ENCODE measurements at regions not wholly inside any gene's neighbourhood (a gene's known extent, or its start where the extent isn't known, plus 50 kb on each side); places are given as distances from the start of the nearest gene placed in this dataset.

DNA sequence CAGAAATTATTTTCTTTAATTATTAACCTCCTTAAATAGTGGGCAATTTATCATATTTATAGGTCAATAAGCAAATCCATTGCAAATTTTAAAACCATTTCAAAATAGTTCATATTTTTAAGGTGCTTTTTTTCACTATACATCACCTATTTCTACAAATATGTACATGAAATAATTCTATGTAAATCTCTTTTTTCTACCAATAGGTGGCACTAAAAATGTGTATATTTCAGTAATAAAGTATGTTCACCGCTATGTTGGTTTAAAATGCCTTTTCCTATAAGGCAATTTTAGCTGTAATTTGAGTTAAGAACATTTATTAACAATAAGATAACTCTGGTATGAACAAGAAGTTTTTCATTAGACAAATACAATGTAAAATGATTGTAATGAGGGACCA is 672.2 kb downstream of the KCTD8 start:
- no peaks in the 10 kb centered on the region for H3K9me3 ChIP-seq (ENCODE audit: low read depth, low read length, poor library complexity, severe bottlenecking)
- BruUV-seq (replicated peaks) = no TSS peak
- peak; percentile 6 for DNase-seq (ENCODE audit: low spot score)
- intact Hi-C loops (cut with micrococcal nuclease; ENCODE audit: unreplicated experiment) = loop anchor here (5.0 kb wide), 1 partner anchor 851 kb away; no protein-coding TSS in a partner anchor
- CTCF ChIA-PET = no interaction called here
- no peak overlapping the region for H3K4me3 ChIP-seq (ENCODE audit: low read depth, low read length, poor library complexity, severe bottlenecking)
- H3K36me3 ChIP-seq (ENCODE audit: insufficient read depth, low read length, poor library complexity, severe bottlenecking) = no peaks in the 10 kb centered on the region
- H3K4me1 ChIP-seq (ENCODE audit: insufficient read depth, low read length, poor library complexity, severe bottlenecking) = no peaks in the 10 kb centered on the region
- H3K27me3 ChIP-seq (replicated peaks; ENCODE audit: insufficient read depth, low read depth, low read length, poor library complexity) = no peaks in the 10 kb centered on the region
- H3K27ac ChIP-seq (ENCODE audit: low read depth, low read length, poor library complexity, severe bottlenecking) = no peak overlapping the region
- POLR2A ChIA-PET (ENCODE audit: low non-redundant PET) = no interaction called here
- no peak for TF ChIP-seq EZH2 (IDR thresholded peaks at IDR 0.05; ENCODE audit: borderline replicate concordance, low read depth, low read length, poor library complexity, severe bottlenecking)
- TF ChIP-seq, protein P1, sequence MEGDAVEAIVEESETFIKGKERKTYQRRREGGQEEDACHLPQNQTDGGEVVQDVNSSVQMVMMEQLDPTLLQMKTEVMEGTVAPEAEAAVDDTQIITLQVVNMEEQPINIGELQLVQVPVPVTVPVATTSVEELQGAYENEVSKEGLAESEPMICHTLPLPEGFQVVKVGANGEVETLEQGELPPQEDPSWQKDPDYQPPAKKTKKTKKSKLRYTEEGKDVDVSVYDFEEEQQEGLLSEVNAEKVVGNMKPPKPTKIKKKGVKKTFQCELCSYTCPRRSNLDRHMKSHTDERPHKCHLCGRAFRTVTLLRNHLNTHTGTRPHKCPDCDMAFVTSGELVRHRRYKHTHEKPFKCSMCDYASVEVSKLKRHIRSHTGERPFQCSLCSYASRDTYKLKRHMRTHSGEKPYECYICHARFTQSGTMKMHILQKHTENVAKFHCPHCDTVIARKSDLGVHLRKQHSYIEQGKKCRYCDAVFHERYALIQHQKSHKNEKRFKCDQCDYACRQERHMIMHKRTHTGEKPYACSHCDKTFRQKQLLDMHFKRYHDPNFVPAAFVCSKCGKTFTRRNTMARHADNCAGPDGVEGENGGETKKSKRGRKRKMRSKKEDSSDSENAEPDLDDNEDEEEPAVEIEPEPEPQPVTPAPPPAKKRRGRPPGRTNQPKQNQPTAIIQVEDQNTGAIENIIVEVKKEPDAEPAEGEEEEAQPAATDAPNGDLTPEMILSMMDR (conservative IDR thresholded peaks at IDR 0.05; ENCODE audit: low read depth, low read length) = peak; percentile 46; the same call in 1 of the 2 replicates

- no peaks in the 10 kb centered on the region for H3K9me3 ChIP-seq (ENCODE audit: low read depth, low read length, poor library complexity, severe bottlenecking)
- intact Hi-C loops (cut with micrococcal nuclease; ENCODE audit: unreplicated experiment) = loop anchor here (5.0 kb wide), 1 partner anchor 849 kb away; no protein-coding TSS in a partner anchor
- no peak overlapping the region for H3K4me3 ChIP-seq (ENCODE audit: low read depth, low read length, poor library complexity, severe bottlenecking)
- H3K27me3 ChIP-seq (replicated peaks; ENCODE audit: insufficient read depth, low read depth, low read length, poor library complexity) = no peaks in the 10 kb centered on the region
- no peaks in the 10 kb centered on the region for H3K36me3 ChIP-seq (ENCODE audit: insufficient read depth, low read length, poor library complexity, severe bottlenecking)
- ChIA-PET CTCF (no interaction called here), POLR2A (ENCODE audit: low non-redundant PET) (no interaction called here)
- no peak overlapping the region for H3K27ac ChIP-seq (ENCODE audit: low read depth, low read length, poor library complexity, severe bottlenecking)
- no peak for TF ChIP-seq EZH2 (IDR thresholded peaks at IDR 0.05; ENCODE audit: borderline replicate concordance, low read depth, low read length, poor library complexity, severe bottlenecking)
- TF ChIP-seq, protein P1 (conservative IDR thresholded peaks at IDR 0.05; ENCODE audit: low read depth, low read length) = no peak
- no peak for DNase-seq (ENCODE audit: low spot score)
- no peaks in the 10 kb centered on the region for H3K4me1 ChIP-seq (ENCODE audit: insufficient read depth, low read length, poor library complexity, severe bottlenecking)
- no TSS peak for BruUV-seq (replicated peaks)
Observed at GRCh38 chr4:43778187-43778915, 670.3 kb downstream of the KCTD8 start.

DNA sequence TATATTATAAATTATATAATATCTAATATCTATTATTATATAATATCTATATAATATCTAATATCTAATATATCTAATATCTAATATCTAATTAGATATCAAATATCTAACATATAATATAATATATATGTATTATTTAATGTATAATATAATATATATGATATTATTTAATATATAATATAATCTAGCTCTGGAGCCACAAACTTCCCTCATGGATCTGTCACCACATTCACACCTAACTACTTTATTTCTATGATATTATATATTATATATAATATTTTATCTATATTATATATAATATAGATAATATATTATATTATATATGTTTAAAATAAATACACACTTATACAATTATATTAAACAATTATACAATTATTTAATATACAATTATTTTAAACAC is 667.5 kb downstream of the KCTD8 start:
- no peak overlapping the region for H3K4me3 ChIP-seq (ENCODE audit: low read depth, low read length, poor library complexity, severe bottlenecking)
- H3K9me3 ChIP-seq (ENCODE audit: low read depth, low read length, poor library complexity, severe bottlenecking) = no peaks in the 10 kb centered on the region
- BruUV-seq (replicated peaks) = no TSS peak
- no peaks in the 10 kb centered on the region for H3K27me3 ChIP-seq (replicated peaks; ENCODE audit: insufficient read depth, low read depth, low read length, poor library complexity)
- CTCF ChIA-PET = no interaction called here
- H3K27ac ChIP-seq (ENCODE audit: low read depth, low read length, poor library complexity, severe bottlenecking) = no peak overlapping the region
- intact Hi-C loops (cut with micrococcal nuclease; ENCODE audit: unreplicated experiment) = no loop called here
- H3K36me3 ChIP-seq (ENCODE audit: insufficient read depth, low read length, poor library complexity, severe bottlenecking) = no peaks in the 10 kb centered on the region
- no peak for TF ChIP-seq EZH2 (IDR thresholded peaks at IDR 0.05; ENCODE audit: borderline replicate concordance, low read depth, low read length, poor library complexity, severe bottlenecking)
- TF ChIP-seq, protein P1 (conservative IDR thresholded peaks at IDR 0.05; ENCODE audit: low read depth, low read length) = no peak
- no peak for DNase-seq (ENCODE audit: low spot score)
- H3K4me1 ChIP-seq (ENCODE audit: insufficient read depth, low read length, poor library complexity, severe bottlenecking) = no peaks in the 10 kb centered on the region
- POLR2A ChIA-PET (ENCODE audit: low non-redundant PET) = no interaction called here
